Bronchial epithelial cell (primary cell): ENCODE measurements at regions not wholly inside any gene's neighbourhood (a gene's known extent, or its start where the extent isn't known, plus 50 kb on each side); places are given as distances from the start of the nearest gene placed in this dataset.

ENCODE experiments used
- DNase-seq: peaks from one replicate; pipeline ENCODE4 v3.0.0-alpha.2; 2010; ENCODE audit warnings: low read depth
- FAIRE-seq: peaks from 2 replicates; lab custom pipeline; 2011; peaks lifted over from hg19 to GRCh38; lab: Jason Lieb, UNC
- H3K27me3 ChIP-seq: 2 replicates; pipeline ENCODE4 v1.5.1; 2011; ENCODE audit warnings: low read length; ENCODE audit not compliant: control insufficient read depth, insufficient read depth
- H3K36me3 ChIP-seq: 2 replicates; pipeline ENCODE4 v1.5.1; 2011; ENCODE audit warnings: low read length; ENCODE audit not compliant: control insufficient read depth, insufficient read depth
- H3K4me3 ChIP-seq: 2 replicates; pipeline ENCODE4 v1.5.1; 2011; ENCODE audit warnings: mild to moderate bottlenecking, low read depth, low read length, control low read depth
- CTCF ChIP-seq: IDR thresholded peaks from 2 replicates; pipeline ENCODE4 v1.5.1; 2011; ENCODE audit warnings: mild to moderate bottlenecking, moderate library complexity, low read length, control low read depth, inconsistent platforms; ENCODE audit not compliant: insufficient read depth, severe bottlenecking

GRCh38 chrX:120761810-120762209, 113.9 kb downstream of the CT47B1 start:
- Histone ChIP-seq H3K27me3 (no peaks in the 10 kb centered on the region), H3K4me3 (no peak overlapping the region), H3K36me3 (no peaks in the 10 kb centered on the region)
- no peak for TF ChIP-seq CTCF
- FAIRE-seq (no peak), DNase-seq (no peak)

GRCh38 chrX:120759685-120760084, 116.0 kb downstream of the CT47B1 start:
- FAIRE-seq (no peak), DNase-seq (no peak)
- no peak for TF ChIP-seq CTCF
- no peaks in the 10 kb centered on the region for H3K27me3 ChIP-seq
- no peaks in the 10 kb centered on the region for H3K36me3 ChIP-seq
- no peak overlapping the region for H3K4me3 ChIP-seq

- TF ChIP-seq CTCF, result no peak
- H3K27me3 ChIP-seq, result no peaks in the 10 kb centered on the region
- H3K4me3 ChIP-seq, result no peak overlapping the region
- H3K36me3 ChIP-seq, result no peaks in the 10 kb centered on the region
- no peak for DNase-seq
- FAIRE-seq, result no peak
Measured at GRCh38 chrX:120755066-120755846, 120.4 kb downstream of the CT47B1 start.

GRCh38 chrX:120753413-120754251, 122.0 kb downstream of the CT47B1 start:
- H3K36me3 ChIP-seq, result no peaks in the 10 kb centered on the region
- H3K4me3 ChIP-seq, result no peak overlapping the region
- DNase-seq (no peak), FAIRE-seq (no peak)
- no peaks in the 10 kb centered on the region for H3K27me3 ChIP-seq
- TF ChIP-seq CTCF, result no peak

- Histone ChIP-seq H3K4me3 (no peak overlapping the region), H3K36me3 (no peaks in the 10 kb centered on the region), H3K27me3 (no peaks in the 10 kb centered on the region)
- no peak for FAIRE-seq
- no peak for DNase-seq
- no peak for TF ChIP-seq CTCF
Measured at GRCh38 chrX:120752431-120753082, 122.7 kb upstream of the C1GALT1C1 start.
